Ovary (tissue), 3 donors: ENCODE measurements at regions not wholly inside any gene's neighbourhood (a gene's known extent, or its start where the extent isn't known, plus 50 kb on each side); places are given as distances from the start of the nearest gene placed in this dataset.

ENCODE experiments used
- POLR2A ChIP-seq: fragments of 450-650 bp; IDR thresholded peaks from one replicate; pipeline ENCODE4 v1.6.1; 2017; ENCODE audit warnings: antibody characterized with exemption, mild to moderate bottlenecking, moderate library complexity
- TF ChIP-seq, protein P1 (sequence below), 3 donors: fragments of 450-650 bp in 2 of 3; fragments of 200-600 bp in 1 of 3; IDR thresholded peaks; one replicate each; pipeline versions ENCODE4 v1.5.1 to v1.8.0; 2016 to 2022; ENCODE audit warnings: antibody characterized with exemption in 3 of 3, mild to moderate bottlenecking in 1 of 3
- donor health status: DM: no; HTN: no; CAD: no.

DNA sequence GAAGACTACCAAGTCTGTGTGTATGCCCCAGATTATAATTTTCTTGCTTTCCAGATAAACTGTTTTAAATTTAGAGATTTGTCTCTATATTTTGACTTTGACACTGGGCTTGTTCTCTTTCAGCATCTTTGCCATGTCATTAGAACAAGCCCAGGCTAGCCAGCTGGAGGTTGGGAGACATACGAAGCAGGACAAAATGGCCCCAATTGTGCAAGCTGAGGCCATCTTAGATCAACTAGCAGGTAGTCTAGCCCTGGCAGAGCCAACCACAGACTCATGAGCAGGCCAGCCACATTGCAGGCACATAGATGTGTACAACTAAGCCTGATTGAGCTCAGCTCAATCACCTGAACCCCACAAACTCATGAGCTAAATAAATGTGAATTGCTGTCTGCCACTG is 321.4 kb downstream of the ATP23 start:
- TF ChIP-seq, protein P1, sequence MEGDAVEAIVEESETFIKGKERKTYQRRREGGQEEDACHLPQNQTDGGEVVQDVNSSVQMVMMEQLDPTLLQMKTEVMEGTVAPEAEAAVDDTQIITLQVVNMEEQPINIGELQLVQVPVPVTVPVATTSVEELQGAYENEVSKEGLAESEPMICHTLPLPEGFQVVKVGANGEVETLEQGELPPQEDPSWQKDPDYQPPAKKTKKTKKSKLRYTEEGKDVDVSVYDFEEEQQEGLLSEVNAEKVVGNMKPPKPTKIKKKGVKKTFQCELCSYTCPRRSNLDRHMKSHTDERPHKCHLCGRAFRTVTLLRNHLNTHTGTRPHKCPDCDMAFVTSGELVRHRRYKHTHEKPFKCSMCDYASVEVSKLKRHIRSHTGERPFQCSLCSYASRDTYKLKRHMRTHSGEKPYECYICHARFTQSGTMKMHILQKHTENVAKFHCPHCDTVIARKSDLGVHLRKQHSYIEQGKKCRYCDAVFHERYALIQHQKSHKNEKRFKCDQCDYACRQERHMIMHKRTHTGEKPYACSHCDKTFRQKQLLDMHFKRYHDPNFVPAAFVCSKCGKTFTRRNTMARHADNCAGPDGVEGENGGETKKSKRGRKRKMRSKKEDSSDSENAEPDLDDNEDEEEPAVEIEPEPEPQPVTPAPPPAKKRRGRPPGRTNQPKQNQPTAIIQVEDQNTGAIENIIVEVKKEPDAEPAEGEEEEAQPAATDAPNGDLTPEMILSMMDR (IDR thresholded peaks at IDR 0.05) = no peak
- TF ChIP-seq POLR2A = no peak
